ENCODE measurements at regions not wholly inside any gene's neighbourhood (a gene's known extent, or its start where the extent isn't known, plus 50 kb on each side); places are given as distances from the start of the nearest gene placed in this dataset.

- DNase-seq, result peak in 2 of 3 donors; percentile 33 to 66
- TF ChIP-seq CTCF (IDR thresholded peaks at IDR 0.05), result no peak
- TF ChIP-seq POLR2A (IDR thresholded peaks at IDR 0.05), result no peak
- no peak overlapping the region for H3K4me3 ChIP-seq
- no peaks in the 10 kb centered on the region for H3K4me1 ChIP-seq
- no peaks in the 10 kb centered on the region for H3K27me3 ChIP-seq
- H3K9me3 ChIP-seq, result no peaks in the 10 kb centered on the region
- no peak overlapping the region for H3K27ac ChIP-seq
- H3K36me3 ChIP-seq, result no peaks in the 10 kb centered on the region
Measured at GRCh38 chr2:37456479-37456878, 112.0 kb downstream of the QPCT start.

- Histone ChIP-seq H3K27ac (no peak overlapping the region), H3K4me3 (no peak overlapping the region)
- TF ChIP-seq CTCF (IDR thresholded peaks at IDR 0.05) (no peak), POLR2A (IDR thresholded peaks at IDR 0.05) (no peak)
Measured at GRCh38 chr2:37457401-37457901, 113.0 kb downstream of the QPCT start.

GRCh38 chr2:37458133-37458532 is 113.7 kb downstream of the QPCT start:
- TF ChIP-seq POLR2A (IDR thresholded peaks at IDR 0.05) (no peak), CTCF (IDR thresholded peaks at IDR 0.05) (no peak)
- no peaks in the 10 kb centered on the region for H3K4me1 ChIP-seq
- H3K4me3 ChIP-seq, result no peak overlapping the region
- no peaks in the 10 kb centered on the region for H3K9me3 ChIP-seq
- H3K27ac ChIP-seq, result no peak overlapping the region
- H3K36me3 ChIP-seq, result no peaks in the 10 kb centered on the region
- DNase-seq, result no peak
- no peaks in the 10 kb centered on the region for H3K27me3 ChIP-seq

More at GRCh38 chr2:37457401-37457901, 113.0 kb downstream of the QPCT start:
- no peaks in the 10 kb centered on the region for H3K36me3 ChIP-seq
- no peaks in the 10 kb centered on the region for H3K9me3 ChIP-seq
- DNase-seq, result no peak
- H3K4me1 ChIP-seq, result no peaks in the 10 kb centered on the region
- no peaks in the 10 kb centered on the region for H3K27me3 ChIP-seq

- TF ChIP-seq POLR2A (IDR thresholded peaks at IDR 0.05) (no peak), CTCF (IDR thresholded peaks at IDR 0.05) (no peak)
Measured at GRCh38 chr2:37459095-37459981, 114.9 kb downstream of the QPCT start.

GRCh38 chr2:37460896-37461229 is 116.4 kb downstream of the QPCT start:
- no peaks in the 10 kb centered on the region for H3K9me3 ChIP-seq
- H3K36me3 ChIP-seq, result no peaks in the 10 kb centered on the region
- H3K4me3 ChIP-seq, result no peak overlapping the region
- DNase-seq, result no peak
- H3K27me3 ChIP-seq, result no peaks in the 10 kb centered on the region
- H3K4me1 ChIP-seq, result no peaks in the 10 kb centered on the region
- TF ChIP-seq POLR2A (IDR thresholded peaks at IDR 0.05), result no peak
- no peak for TF ChIP-seq CTCF (IDR thresholded peaks at IDR 0.05)
- peak overlapping the region in 2 of 4 donors; percentile 58 to 73 for H3K27ac ChIP-seq

More at GRCh38 chr2:37459095-37459981, 114.9 kb downstream of the QPCT start:
- Histone ChIP-seq H3K9me3 (no peaks in the 10 kb centered on the region), H3K4me1 (no peaks in the 10 kb centered on the region), H3K4me3 (no peak overlapping the region), H3K27me3 (no peaks in the 10 kb centered on the region), H3K27ac (peak overlapping the region; percentile 3 to 73 (median 48)), H3K36me3 (no peaks in the 10 kb centered on the region)
- DNase-seq, result no peak
